Posterior vena cava (tissue), 2 donors: ENCODE measurements at regions not wholly inside any gene's neighbourhood (a gene's known extent, or its start where the extent isn't known, plus 50 kb on each side); places are given as distances from the start of the nearest gene placed in this dataset.

Source experiments
- DNase-seq: peaks from one replicate; pipeline ENCODE4 v3.0.0-alpha.2; 2020; ENCODE audit warnings: low spot score
- intact Hi-C, 2 donors: fragments of 100-400 bp; cut with DNase I; formaldehyde crosslinking; loops; one replicate each; pipeline versions ENCODE4 v1.14.1 to v1.14.2; 2022 to 2023
- donor health status: DM: yes; HTN: yes; CAD: no.
- donor health status: DM: yes; HTN: yes; CAD: no.

- intact Hi-C loops: no loop called here
- no peak for DNase-seq
These were observed 101.8 kb upstream of the ST8SIA2 start for GRCh38 chr15:92291900-92292299.

DNA sequence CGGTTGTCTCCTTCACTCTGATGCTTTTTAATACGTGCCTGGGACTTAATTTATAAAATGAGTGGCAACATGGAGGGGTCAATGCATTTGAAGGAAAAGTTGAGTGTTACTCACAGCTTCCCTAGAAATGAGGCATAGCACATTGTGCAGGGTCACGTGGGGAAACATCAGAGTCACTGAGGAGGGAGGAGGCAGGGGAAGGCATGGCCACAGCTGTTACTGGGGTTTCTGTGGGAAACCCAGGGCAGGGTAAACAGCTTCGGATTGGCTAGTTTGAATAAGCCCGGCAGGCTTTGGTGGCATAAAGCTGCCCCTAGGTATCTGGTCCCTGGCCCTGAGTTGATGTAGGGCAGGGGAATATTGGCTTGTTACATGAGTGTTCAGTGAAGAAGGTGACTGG lies 98.9 kb upstream of the ST8SIA2 start:
- no peak for DNase-seq
- intact Hi-C loops: no loop called here

GRCh38 chr15:92304223-92304975 lies 89.3 kb upstream of the ST8SIA2 start:
- DNase-seq: no peak
- intact Hi-C loops: no loop called here

DNA sequence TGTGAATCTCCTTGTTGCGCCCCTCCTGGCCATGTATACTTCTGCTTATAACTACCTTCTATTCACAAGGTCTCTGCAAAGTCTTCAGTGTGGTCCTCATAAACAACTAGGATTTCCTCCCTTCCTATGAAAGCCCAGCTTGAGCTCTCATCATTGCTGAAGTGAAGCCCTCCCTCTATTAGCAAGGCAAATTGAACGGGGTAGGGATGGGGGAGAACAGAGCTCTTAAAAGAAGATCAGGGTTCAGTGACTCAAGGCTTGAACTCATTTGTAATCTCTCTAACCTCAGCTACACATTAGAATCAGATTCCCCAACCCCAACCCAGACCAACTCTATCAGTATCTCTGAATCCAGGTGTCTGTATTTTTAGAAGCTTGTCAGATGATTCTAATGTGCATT lies 88.3 kb upstream of the ST8SIA2 start:
- intact Hi-C loops: no loop called here
- no peak for DNase-seq

GRCh38 chr15:92306663-92307062 lies 87.0 kb upstream of the ST8SIA2 start:
- intact Hi-C loops: no loop called here
- DNase-seq: no peak

DNA sequence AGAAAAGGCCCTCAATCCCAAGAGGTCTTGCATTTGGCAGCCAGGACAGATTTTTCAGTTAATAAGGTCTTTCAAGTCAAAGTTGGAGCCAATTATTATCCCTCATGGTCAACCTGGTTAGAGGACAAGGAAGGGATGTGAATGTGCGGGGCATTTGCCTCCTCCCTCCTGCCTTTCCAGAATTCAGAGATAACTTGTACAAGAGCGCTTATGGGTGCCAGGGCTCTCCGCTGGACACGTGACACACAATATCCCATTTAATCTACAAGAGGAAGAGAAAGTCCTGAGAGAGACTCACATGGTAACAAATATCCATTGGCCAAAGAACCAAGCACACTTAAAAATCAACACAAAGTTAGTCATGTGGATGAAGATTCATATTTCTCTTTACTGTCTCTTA lies 78.5 kb upstream of the ST8SIA2 start:
- intact Hi-C loops: no loop called here
- DNase-seq: no peak

DNA sequence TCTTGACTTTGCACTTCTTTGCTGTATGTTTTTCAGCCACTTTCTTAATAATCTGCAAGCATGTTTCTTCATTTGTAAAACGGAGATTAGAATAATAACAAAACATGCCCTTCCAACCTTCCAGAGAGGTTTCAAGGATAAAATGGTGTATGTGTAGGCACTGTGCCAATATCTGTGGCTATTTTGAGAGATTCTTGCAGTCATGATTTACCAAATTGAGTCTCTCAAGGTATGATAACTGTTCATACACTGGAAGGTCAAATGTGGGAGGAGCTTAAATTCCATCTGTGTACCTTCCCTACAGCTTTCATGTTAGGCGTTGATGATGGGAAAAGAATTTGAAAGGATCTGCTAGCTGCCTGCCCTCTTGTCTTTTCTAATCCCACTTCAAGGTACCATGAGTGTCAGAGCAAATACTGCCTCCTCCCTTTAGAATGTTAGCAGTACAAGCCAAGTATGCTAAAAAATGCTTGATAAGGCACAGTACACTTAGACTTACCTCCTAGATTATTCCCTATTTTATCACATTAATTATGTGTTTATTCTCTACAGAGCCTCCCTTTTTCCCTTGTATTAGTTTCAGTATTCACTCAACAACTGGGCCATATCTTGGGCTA lies 78.0 kb upstream of the ST8SIA2 start:
- intact Hi-C loops: no loop called here

DNA sequence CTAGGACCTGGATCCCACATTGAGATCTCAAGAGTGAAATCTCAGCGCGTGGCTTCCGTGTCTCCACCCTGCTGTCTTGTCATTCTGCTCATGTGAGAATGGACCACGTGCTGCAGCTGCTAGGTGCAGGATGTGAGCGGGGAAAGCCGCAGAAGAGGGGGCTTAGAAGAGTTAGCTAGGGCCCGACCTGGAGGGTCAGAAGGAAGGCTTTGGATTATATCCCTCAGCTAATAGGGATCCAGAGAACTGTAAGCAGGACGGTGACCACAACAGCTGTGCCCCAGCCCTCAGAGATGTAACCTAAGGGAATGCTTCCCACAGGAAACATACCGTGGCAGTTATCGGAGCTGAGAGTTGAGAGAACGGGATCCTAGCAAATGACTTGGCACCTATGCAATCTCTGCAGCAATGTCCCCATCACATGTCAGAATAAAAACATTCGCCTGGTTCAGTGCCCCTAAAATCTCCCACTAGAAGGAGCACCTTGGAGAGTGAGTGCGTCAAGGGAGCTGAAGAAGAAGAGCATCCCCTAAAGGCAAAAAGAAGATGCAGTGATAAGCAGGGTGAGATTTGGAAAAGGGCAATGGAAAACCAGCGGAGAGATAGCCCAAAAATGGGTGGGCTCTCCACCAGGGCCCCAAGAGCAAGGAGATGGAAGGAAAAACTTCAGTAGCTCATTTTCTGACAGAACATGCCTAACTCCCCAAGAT lies 76.9 kb upstream of the ST8SIA2 start:
- no peak for DNase-seq
- intact Hi-C loops: no loop called here

More for the DNA sequence above, 78.0 kb upstream of the ST8SIA2 start:
- DNase-seq: no peak

DNA sequence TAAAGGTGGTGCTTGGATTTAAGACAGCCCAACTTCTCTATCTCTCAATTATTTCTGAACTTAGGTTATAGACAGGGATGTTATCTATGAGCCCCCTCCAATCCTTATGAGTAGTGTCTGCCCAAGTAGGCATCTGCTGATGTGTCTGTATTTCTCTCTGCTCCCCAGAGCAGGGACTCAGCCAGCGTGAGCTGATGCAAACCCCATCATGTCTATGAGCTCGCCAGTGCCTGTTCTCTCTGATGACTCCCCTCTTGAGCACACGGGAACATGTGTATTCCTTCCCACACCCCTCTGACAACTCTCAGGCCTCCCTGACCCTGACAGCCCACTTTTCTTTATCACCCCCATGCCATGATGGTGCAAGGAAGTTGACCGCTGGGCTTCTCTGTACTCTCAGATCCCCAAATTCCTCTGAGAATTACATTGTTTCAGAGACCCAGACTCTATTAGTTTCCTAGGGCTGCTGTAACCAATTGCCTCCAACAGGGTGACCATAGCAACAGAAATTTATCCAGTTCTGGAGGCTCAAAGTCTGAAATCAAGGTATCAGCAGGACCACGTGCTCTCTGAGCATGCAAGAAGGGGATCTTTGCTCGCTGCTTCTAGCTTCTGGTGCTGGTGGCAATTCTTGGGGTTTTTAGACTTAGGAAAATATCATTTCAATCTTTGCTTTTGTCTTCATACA lies 73.5 kb upstream of the ST8SIA2 start:
- no peak for DNase-seq
- intact Hi-C loops: no loop called here

GRCh38 chr15:92322566-92323355 lies 70.9 kb upstream of the ST8SIA2 start:
- intact Hi-C loops: no loop called here
- no peak for DNase-seq

GRCh38 chr15:92323525-92323924 lies 70.2 kb upstream of the ST8SIA2 start:
- intact Hi-C loops: no loop called here
- no peak for DNase-seq

DNA sequence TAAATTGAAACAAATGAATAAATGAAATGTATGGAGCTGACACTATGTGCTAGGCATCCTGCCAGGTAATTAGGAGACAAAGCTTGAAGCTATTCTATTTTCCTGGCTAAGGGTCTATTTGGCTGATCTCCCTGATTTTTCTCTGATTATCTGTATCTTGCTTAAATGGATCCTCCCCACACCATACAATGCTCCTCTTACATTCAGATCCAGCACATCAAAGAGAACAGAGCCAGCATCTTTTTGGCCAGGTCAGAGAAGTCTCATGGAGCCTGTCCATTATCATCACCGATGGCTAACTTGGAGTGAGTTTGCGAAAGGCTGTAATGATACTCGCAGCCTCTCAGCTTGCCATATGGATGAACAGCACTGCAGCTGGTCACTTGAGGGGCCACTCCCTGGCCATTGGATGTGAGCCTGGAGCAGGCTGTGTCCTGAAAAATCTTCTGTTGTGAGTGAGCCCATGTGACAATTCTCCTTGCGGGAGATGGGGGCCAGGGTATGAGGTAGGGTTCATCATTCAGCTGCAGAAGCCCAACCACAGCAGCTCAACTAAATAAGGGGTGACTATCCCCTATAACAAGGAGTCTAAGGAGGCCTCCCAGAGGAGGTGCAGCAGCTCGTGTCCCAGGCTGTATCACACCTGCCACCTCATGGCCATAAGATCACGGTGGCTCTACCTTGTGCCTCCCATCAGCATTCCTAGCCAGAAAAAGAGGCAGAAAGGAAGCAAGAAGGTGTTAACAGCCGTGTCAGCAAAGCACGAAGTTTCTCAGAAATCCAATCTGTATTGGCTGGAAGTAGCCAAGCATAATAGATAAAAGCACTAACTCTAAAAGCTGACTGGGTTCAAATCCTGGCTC lies 69.3 kb upstream of the ST8SIA2 start:
- DNase-seq: no peak
- intact Hi-C loops: no loop called here

DNA sequence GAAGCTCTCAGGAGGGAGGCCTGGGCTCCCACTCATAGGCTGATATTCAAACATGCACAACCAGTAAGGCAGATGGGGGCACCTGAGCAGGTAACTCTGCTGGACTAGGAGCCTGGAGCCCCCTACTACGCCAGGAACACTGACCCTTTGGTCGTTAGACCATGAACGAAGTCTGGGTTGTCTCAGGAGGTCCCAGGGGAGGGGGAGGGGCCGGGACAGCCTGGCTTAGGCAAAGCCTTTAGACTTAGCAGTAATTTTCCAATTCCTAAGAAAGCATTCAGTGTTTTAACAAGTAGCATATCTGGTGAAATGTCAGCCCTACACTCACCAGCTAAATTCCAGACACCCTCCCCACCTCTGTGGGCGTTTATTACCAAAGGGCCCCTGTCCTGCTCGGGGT lies 67.4 kb upstream of the ST8SIA2 start:
- no peak for DNase-seq
- intact Hi-C loops: no loop called here

GRCh38 chr15:92327033-92327432 lies 66.6 kb upstream of the ST8SIA2 start:
- no peak for DNase-seq
- intact Hi-C loops: no loop called here

GRCh38 chr15:92328207-92328606 lies 65.5 kb upstream of the ST8SIA2 start:
- no peak for DNase-seq
- intact Hi-C loops: no loop called here

DNA sequence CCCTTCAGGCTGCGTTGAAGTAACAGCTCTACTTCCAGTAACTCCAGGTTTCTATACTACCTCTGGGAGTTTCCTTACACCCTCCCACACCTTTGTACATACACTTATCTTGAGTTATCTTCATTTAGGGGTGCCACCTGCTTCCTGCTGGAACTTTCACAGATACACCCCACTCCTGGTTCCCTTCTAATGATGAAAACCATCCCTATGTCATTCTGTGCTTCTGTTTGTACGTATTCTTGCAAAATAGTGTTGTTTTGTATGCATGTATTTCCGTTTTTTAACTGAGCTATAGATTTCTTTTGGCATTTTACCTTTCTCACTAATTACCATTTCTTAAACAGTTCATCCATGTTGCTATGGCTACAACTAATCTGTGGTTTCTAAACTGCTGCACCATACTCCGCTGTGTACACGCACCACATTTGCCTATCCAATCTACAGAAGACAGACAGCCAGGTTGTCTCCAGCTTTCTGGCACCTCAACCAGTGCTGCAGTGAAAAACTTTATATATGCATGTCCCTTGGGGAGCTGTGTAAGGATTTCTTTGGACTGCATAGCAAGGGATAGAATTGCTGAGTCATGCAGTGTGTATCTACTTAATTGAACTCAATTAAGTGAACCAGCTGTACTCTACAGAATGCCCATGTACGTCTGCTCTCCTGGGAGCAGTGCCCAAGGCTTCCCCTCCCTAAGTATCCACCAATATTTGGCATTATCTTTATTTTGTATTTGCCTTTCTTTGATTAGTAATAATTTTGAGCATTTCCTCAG lies 61.4 kb upstream of the ST8SIA2 start:
- intact Hi-C loops: no loop called here
- no peak for DNase-seq

DNA sequence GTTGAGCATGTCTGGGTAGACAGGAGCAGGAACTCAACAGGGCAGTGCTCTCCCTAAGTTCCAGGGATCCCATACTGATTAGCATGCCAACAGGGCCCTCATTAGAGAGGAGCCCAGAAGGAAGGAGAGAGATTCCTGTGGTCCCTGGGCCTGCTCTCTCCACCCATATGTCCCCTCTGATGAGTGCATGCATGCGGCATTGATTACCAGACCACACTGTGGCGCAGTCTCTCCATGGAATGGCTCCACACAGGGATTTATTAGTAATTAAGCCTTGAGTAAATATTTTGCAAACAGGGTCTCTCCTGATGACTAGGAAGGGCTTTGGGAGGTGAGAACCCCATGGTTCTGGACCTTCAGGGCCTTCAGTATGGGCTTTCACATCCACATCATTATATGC lies 60.0 kb upstream of the ST8SIA2 start:
- no peak for DNase-seq
- intact Hi-C loops: no loop called here
